ENCODE measurements at regions not wholly inside any gene's neighbourhood (a gene's known extent, or its start where the extent isn't known, plus 50 kb on each side); places are given as distances from the start of the nearest gene placed in this dataset.
A peak's percentile ranks its signal among the peaks of the same experiment; 100 is the strongest.

DNA sequence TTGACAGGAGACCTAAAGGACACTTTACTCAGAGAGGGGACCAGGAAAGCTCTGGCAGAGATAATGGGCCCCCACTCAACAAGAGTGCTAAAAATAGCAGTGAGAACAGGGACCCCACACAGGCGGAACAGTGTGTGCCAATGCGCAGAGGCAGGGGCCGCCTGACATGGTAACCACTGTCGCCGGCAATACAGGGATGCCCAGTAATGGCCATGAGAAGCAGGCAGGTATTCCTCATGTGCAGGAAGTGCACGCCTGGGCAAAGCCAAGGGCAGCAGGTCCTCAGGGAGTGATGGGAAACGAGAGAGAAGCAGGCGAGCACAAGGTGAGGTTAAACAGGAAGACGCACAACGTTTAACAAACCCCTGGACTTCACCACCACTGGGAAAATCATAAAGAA is 757.1 kb downstream of the LIG4 start:
- no peak for ATAC-seq

DNA sequence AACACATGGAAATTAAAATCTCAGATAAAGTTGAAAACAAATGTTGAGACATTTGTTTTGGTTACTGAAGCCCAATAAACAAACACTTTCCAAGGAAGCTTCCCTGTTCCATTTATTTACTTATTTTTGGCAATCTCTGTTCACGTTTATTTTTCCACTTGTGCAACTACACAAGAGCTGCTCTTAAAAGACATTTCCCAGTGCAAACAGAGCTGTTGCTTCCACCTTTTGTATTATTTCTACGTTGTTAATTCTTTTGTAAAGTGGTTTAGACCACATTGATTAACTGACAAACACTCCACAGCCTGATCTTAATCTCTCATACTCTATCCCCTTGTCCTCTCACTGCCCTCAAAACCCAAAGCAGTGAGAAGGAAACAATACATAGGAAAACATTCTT is 757.6 kb downstream of the LIG4 start:
- no peak for ATAC-seq

DNA sequence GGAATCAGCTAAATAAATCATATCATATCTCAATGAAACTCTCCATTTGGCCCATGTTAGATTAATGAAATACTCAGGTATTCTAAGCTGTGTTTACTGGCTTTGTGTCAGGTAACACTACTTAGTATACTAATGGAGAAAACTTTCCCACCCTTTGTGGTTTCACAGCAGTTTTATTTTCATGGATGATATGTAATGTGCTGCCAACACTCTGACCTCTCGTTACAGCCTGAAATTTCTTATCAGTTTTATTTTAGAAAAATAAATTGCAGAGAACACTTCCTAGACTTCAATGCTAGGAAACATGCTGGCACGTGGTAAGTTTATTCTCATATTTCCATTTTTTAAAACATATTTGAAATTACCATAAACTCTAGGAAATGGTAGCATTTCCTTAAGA is 758.9 kb downstream of the LIG4 start:
- ATAC-seq = no peak

DNA sequence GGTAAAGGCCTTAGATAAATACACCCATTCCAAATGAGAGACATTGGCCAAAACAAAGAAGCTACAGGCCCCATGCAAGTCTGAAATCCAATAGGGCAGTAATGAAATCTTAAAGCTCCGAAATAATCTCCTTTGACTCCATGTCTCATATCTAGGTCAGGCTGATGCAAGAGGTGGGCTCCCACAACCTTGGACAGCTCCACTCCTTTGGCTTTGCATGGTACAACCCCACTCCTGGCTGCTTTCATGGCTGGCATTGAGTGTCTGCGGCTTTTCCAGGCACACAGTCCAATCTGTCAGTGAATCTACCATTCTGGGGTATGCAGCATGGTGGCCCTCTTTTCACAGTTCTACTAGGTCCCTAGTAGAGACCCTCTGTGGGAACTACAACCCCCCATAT is 762.5 kb downstream of the LIG4 start:
- no peak for ATAC-seq

DNA sequence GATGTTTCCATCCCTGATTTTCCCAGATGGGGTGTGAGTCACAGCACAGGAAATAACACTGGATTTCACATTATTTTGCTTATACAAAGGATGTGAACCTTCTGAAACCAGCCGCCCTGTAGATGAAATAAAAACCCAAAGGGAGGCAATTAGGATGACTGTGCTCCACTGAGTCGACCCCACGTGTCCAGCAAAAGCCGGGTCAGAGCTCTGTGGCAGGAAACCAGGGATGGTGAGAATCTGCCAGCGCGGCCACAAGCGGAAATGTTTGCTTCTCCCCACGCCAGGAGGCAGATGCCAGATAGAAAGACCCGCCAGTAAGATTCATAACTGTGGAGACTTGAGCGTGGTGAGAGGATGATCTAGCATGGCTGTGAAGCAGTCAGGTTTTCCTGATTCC is 764.4 kb downstream of the LIG4 start:
- ATAC-seq = peak; percentile 42

DNA sequence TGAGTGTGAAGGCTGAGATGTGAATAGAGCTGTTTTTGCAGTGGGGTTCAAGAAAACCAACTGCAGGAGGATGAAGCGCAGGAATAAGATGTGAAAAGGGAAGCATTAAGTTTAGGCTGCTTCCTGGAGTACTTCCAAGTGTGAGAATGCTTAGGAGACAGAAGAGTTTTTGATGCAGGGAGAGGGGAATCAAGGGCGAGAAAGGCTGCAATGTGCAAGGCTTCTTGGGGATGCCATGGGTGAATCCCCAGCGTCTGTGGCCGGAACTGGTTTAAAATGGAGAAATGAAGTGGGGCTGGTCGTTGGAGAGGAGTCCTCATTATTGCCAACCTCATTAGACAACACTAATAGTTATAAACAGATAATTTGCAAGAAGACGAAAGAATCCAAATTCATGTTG is 764.9 kb downstream of the LIG4 start:
- no peak for ATAC-seq

DNA sequence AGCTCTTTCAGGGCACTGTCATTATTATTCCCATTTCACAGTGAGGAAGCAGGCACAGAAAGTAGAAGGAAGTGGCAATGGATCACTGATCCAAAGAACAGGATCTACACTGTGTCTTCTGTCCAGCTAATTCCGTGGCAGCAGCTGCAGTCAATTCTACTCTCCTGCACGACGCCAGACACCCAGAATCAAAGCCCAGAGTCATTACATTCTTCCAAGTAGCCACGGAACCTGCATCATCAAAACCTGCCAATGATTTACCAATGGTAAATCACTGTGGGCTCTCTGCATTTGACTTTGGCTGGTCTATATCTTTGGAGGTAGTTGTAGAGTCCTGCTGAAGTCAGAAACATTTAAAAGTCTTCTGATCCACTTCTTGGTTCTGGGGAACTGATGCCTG is 767.7 kb downstream of the LIG4 start:
- ATAC-seq = no peak

DNA sequence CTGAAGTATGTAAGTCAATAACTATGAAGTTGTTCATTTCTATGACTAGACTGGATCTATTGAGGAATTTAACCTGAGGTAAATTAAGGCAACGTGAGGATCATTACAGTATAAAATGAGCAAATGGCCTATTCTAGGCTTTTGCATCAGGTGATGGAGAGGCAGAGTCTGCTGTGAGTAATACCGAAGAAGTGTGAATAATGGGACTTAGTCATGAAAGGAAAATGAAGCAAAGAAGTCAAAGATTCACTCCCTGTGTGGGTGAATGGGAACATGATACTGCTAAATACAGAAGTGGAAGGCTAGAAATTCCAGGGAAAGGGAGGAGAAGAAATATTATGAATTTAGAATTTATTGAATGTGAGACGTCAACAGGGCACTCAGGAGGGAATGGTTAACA is 774.1 kb downstream of the LIG4 start:
- ATAC-seq = no peak

DNA sequence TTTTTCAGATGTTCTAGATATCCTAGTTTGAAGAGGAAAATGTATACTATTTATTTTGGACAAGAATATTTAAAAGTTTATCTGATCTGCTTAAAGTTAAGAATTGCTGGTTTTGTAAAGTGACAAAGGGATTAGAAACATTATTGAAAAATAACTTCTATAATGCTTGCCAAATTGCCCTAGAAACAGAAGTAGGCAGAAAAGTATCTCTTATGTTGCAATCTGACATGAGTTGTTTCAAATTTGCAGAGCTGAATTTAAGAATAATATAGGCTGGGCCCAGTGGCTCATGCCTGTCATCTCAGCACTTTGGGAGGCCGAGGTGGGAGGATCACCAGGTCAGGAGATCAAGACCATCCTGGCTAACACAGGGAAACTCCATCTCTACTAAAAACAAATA is 777.1 kb downstream of the LIG4 start:
- no peak for ATAC-seq

DNA sequence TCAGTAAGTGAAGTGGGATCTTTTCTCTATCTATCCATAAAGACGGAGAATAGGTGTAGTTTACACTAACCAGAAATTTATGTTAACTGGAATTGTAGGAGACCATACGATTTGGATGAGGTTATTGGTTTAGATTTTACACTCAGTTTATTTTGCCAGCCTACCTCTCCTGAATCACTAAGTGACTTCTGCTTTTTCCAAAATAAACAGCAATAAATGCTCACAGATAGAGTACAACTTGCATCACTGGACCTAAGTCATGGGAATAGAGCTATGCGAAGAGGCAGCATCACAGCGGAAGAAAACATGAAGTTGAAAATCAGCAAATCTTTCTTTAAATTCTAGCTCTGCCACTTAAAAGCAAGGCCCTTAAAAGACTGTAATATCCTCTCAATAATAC is 781.0 kb downstream of the LIG4 start:
- no peak for ATAC-seq

DNA sequence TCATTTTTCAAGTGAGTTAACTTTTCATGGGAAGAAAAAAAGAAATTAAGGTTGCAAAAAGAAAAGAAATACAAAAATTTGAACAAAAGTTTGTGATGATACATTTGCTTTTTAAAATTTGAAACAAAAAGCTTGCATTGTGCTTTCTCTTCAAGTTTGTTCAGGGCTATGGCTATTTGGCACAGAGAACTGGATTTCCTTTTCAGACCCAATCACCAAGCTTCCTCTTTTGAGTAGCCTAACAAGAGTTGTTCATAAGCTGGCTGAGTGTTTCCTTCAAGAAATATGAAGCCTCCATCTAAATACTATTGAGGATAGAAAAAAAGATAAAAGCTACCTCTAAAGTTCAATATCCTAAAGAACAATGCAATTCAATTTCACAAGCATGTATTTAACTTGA is 787.8 kb downstream of the LIG4 start:
- ATAC-seq = no peak

DNA sequence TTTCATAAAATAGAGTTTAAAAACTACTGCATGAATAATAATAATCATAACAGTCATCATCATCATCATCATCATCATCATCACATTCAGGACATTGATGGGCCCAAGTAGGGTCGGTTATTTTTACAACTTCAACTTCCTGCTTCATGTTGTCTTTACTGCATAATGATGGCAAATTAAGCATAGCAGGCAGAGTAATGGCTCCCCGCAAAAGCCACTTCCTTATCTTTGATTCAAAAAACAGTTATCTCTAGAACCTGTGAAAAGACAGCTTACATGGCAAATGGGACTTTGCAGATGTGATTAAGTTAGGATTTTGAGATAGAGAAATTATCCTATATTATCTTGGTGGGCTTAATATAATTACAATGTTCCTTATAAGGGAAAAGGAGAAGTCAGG is 792.9 kb downstream of the LIG4 start:
- ATAC-seq = no peak

DNA sequence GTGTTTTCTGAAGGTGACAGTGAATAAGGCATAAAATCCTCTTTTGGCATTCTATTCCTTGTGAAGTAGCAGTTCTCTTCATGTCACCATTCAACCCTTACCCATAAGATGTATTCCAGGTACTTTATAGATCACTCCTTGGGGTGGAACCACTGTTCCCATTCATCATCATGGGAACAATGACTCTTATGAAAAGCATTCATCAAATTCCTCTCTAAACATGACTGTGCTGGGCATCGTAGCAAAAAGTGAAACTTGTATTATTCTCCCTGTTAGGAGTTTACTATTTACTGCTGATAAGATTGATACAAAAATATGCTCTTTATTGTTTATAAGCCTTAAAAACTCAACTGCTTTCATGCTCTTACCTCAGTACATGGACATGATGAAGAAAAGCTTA is 793.4 kb downstream of the LIG4 start:
- ATAC-seq = no peak

DNA sequence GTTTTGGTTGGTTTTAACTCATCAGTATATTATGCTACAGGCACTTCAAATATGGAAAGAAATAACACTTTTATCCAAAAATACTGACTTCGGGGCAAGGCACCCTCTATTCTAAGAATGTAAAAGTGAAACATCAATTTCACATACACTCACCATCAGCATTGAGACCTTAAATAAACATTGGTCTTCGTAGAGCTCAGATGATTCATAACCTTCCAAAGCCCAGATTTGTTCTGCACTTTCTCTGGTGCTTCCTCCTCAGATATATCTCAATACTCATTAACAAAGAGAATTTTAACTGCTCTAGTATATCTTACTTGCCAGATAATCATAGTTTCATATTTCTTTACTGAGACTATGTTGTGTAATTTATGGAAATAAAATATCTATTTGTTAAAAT is 794.3 kb downstream of the LIG4 start:
- ATAC-seq = no peak

DNA sequence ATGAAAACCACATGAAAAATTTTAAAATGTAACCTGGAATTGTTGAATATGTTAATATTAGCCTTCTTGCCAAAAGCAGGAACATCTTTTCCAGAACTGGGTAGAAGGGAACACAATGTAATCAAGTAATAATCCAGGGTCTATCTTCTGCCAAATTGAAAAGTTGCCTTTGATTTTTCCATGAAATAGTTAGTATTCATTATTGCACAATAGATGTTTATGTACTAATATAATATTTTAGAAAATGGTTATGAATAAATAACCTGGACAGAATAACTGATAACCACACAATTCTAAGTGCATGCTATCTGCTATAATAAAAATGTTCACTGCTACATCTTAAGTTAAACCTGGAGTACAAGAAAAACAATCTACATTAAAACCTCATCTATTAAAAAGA is 802.3 kb downstream of the LIG4 start:
- ATAC-seq = no peak

DNA sequence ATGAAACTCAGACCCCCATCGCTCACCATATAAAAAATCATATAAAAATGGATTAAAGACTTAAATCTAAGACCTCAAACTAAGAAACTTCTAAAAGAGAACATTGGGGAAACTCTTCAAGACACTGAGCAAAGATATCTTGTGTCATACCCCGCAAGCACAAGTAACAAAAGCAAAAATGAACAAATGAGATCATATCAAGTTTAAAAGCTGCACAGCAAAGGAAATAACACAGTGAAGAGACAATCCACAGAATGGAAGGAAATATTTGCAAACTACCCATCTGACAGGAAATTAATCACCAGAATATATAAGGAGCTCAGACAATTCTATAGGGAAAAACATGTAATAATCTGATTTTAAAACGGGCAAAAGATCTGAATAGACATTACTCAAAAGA is 808.3 kb downstream of the LIG4 start:
- ATAC-seq = no peak

DNA sequence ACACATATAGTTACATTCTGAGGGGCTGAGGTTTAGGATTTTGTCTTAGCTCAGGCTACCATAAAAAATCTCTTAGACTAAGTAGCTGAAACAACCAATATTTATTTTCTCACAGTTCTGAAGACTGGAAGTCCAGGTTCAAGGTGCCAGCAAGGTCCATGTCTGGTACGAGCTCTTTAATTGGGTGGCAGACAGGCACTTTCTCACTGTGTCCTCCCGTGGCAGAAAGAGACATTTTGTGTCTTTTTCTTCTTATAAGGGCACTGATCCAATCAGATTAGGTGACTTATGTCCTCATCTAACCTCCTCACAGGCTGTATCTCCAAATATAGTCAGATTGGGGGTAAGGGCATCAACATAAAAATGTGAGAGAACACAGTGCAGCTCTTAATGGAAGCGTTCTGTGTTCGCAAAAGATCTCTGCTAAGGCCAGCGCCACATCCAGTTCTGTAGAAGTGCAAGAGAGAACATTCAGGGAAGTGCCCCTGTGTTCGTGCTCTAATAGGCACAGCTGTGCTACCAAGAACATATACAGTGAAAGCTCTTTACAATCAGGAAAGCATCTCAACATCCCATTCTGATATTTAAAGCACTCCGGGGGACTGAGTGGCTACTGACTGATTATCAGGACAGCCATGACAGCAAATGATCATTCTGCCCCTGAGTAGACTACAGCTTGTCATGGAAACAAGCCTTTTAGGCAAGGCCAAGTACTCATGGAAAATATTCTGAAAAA is 819.2 kb downstream of the LIG4 start:
- ATAC-seq = no peak

DNA sequence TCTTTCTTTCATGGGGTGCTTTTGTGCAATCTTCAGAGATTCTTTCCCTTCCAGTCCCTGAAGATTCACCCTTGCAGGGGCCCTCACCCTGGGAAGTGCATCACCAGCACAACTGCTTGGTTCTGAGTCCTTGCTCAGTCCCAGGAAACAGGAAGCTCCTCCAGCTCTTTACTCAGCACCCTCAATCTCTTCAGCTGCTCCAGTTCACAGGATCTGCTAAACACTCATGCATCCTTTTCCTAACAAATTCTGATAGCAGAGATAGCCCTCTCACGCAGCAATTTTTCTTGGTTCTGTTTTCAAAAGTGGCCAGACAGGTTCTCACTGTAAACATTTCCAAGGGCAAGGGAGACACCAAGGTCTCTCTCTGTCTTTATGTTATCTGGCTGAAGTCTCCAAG is 823.1 kb downstream of the LIG4 start:
- ATAC-seq = no peak

DNA sequence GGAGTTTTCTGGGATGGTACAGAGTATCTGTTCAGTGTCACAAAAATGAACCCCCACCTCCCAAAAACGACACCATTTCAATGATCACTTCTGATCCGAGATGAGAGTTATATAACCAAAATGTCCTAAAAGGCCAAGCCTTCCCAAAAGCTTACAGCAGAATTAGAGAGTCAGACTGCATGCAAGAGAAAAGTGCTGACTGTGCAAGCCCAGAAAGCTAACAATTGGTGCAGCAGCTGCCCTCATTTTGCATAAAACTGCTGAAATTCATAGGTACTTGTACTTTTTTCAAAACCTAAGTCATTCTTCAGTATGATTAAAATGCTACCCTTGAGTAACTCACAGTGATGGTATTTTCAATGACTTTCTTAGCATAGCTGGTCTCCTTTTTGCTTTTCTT is 819.6 kb upstream of the ARGLU1 start:
- ATAC-seq = no peak

DNA sequence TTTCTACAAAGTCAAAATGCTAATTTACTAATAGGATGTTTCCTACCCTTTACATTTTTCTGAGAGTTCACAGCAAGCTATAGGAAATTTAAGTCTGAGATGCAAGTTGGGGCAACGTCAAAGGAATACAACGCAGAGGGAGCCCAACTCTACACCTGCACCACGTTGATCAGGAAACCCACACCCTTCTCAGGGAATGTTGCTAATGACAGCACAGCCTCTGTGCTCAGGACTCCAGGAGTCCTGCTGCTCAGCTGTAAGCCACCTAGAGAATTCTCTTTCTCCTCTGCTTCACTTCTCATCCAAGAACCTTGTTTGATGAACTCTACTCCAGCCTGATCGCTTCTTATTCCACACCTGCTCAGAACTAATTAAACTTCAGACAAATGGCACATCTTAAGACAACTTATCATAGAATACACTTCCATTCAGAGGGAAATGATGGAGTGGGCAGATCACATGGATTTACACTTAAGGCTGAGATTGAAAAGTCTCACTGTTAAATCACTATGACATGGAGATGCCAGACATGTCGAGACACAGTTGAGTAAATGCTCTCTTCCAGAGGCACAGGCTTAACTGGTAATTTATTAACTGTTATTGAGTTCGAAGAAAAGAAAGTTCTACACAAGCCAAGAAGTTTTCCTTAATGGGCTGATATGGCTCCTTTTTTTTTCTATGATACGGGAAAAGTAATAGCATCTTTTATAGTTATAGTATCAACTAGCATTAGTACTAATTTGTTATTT is 811.6 kb upstream of the ARGLU1 start:
- ATAC-seq = no peak

DNA sequence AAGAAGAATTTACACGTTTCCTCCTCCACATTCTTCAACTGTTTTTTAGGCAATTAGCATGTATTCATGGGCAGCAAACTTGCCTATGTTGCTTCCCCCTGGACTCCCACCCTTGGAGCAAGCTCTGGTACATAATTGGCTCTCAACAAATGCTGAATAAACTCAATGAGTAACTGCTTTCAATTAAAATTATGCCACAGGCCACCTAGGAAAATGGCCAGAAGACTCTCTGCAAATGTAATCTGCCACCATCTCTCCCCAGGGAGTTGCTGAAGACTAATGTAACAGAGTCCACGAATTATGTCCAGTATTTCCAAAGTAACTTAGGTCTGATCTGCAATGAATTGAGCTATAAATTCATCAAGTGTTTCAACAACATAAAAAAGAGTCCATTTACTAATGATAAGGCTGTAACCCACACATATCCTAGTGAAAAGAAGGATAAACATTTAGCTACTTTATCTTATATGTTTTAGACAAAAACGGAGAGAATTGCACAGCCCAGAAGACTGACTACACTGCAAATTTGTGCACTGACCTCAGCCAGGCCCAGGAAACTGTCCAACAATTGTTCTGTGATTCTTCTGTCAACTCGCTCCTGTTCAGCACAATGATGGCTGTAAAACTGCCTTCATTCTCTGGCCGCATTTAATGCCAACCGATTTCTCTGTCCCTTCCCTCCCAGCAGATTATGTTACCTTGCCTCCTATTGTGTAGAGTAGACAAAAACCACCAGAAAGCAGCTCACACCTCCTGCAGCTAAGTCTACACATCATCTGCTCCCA is 808.6 kb upstream of the ARGLU1 start:
- ATAC-seq = no peak

DNA sequence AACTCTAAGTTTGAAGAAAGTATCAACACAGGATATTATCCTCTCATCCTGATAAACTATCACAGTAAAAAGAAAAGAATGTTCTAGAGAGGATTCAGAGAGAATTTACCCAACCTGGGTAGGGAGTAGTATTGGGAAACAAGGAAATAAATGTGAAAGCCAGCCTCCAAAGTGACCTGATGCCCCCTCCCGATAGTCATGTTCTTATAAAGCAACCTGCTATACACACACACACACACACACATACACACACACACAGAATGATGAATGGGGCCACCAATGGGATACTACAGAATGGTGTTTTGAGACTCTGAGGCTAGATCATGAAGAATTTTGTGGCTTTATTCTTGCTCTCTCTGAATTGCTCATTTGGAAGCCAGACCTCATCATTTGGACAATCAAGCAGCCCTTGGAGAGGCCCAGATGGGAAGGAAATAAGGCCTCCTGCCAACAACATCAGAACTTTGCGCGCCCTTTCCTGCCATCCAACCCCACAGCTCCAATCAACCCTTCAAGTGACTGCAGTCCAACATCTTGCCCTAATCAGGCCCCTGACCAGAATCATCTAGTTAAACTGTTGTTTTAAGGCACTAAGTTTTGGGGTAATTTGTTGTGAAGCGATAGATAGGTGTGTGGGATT is 807.9 kb upstream of the ARGLU1 start:
- no peak for ATAC-seq

DNA sequence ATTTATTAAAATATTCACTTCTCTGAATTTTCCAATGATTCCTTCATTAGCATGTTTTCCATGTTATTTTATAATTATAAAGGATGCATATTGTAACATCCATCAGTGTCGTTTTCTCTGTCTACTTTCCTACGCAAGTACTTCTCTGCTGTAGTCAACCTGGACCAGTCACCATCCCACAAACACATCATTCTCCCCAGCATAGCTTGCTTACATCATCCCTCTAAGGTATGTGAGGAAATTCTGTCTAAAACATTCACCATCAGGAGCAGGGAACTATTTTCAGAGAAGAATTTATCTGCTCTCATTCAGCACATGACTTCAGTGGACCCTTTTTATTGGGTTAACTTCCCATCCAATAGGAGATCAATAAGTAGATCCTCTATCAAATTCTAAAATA is 806.1 kb upstream of the ARGLU1 start:
- ATAC-seq = no peak

All from esophagus mucosa (tissue), 1 donor.